CD4-positive, alpha-beta T cell (primary cell): ENCODE measurements at regions not wholly inside any gene's neighbourhood (a gene's known extent, or its start where the extent isn't known, plus 50 kb on each side); places are given as distances from the start of the nearest gene placed in this dataset.

Experiments
- ATAC-seq: fragments of 200-7000 bp; cut with Tn5 transposase; one replicate; pipeline ENCODE4 v1.10.0; 2022; ENCODE audit warnings: mild to moderate bottlenecking; ENCODE audit not compliant: poor library complexity
- CTCF ChIA-PET: fragments of 350-600 bp; sonication (Branson Sonifier 250); formaldehyde crosslinking; loops from one replicate; lab custom pipeline; 2021; ENCODE audit warnings: antibody characterized with exemption, inconsistent platforms; lab: Charles Lee
- POLR2A ChIA-PET: fragments of 350-600 bp; sonication (Branson Sonifier 250); formaldehyde crosslinking; loops from one replicate; lab custom pipeline; 2021; ENCODE audit warnings: antibody characterized with exemption, inconsistent platforms; lab: Charles Lee
- DNase-seq, 14 experiments: peaks; one replicate each; pipeline ENCODE4 v3.0.0-alpha.2; 2013 to 2020; ENCODE audit warnings: mixed read lengths in 2 of 14
- H3K27ac ChIP-seq, 2 donors: one replicate each; pipeline versions ENCODE4 v1.5.1 to v1.7.0; 2013; ENCODE audit warnings: low read length in 2 of 2, low read depth in 1 of 2, mild to moderate bottlenecking in 1 of 2
- H3K27me3 ChIP-seq, 2 experiments: 1 replicate in 1 of 2; 2 replicates in 1 of 2; pipeline versions ENCODE4 v1.6.1 to v1.7.0; 2013; ENCODE audit warnings: low read length in 2 of 2, control low read depth in 1 of 2, mild to moderate bottlenecking in 1 of 2, moderate library complexity in 1 of 2; ENCODE audit not compliant: insufficient read depth in 2 of 2, control insufficient read depth in 1 of 2
- H3K36me3 ChIP-seq: one replicate; pipeline ENCODE4 v1.6.1; 2013; ENCODE audit warnings: low read length, control low read depth; ENCODE audit not compliant: insufficient read depth
- H3K4me1 ChIP-seq: one replicate; pipeline ENCODE4 v1.6.1; 2013; ENCODE audit warnings: low read length, control low read depth; ENCODE audit not compliant: insufficient read depth
- H3K4me3 ChIP-seq: one replicate; pipeline ENCODE4 v1.5.1; 2013; ENCODE audit warnings: mild to moderate bottlenecking, low read length, moderate library complexity
- H3K9me3 ChIP-seq, 2 experiments: 1 replicate in 1 of 2; 2 replicates in 1 of 2; pipeline versions ENCODE4 v1.6.1 to v1.7.0; 2013; ENCODE audit warnings: low read length in 2 of 2, mild to moderate bottlenecking in 2 of 2, control low read depth in 1 of 2, moderate library complexity in 1 of 2; ENCODE audit not compliant: control insufficient read depth in 1 of 2, insufficient read depth in 1 of 2
- H3K27ac Mint-ChIP-seq: one replicate; pipeline ENCODE4 v1.8.0; 2020; ENCODE audit warnings: mixed read lengths
- H3K27me3 Mint-ChIP-seq: one replicate; pipeline ENCODE4 v1.8.0; 2021; ENCODE audit warnings: mixed read lengths
- H3K36me3 Mint-ChIP-seq: one replicate; pipeline ENCODE4 v1.8.0; 2021; ENCODE audit warnings: low read depth, mixed read lengths
- H3K4me1 Mint-ChIP-seq: one replicate; pipeline ENCODE4 v1.8.0; 2021; ENCODE audit warnings: low read depth, mixed read lengths
- H3K4me3 Mint-ChIP-seq: one replicate; pipeline ENCODE4 v1.8.0; 2020; ENCODE audit warnings: mild to moderate bottlenecking, mixed read lengths
- H3K9me3 Mint-ChIP-seq: one replicate; pipeline ENCODE4 v1.8.0; 2020; ENCODE audit warnings: mixed read lengths
- CTCF ChIP-seq: fragments of 200-600 bp; IDR thresholded peaks from one replicate; pipeline ENCODE4 v1.8.0; 2022; ENCODE audit warnings: antibody characterized with exemption, mild to moderate bottlenecking
- intact Hi-C, 2 experiments: fragments of 100-400 bp; cut with DNase I in 1 of 2; cut with micrococcal nuclease in 1 of 2; formaldehyde crosslinking; loops; one replicate each; pipeline versions ENCODE4 v1.15.1 to v1.9.0; 2023 to 2025; cut with DNase I, micrococcal nuclease

- no peak overlapping the region for H3K27ac ChIP-seq
- peaks cover 0 to 15% of the 10 kb centered on the region in 2 experiments for H3K9me3 ChIP-seq
- Mint-ChIP-seq H3K27me3 (no peaks in the 10 kb centered on the region), H3K36me3 (no peaks in the 10 kb centered on the region), H3K27ac (no peak overlapping the region), H3K9me3 (peaks cover 6% of the 10 kb centered on the region), H3K4me1 (no peaks in the 10 kb centered on the region), H3K4me3 (no peak overlapping the region)
- H3K36me3 ChIP-seq, result no peaks in the 10 kb centered on the region
- H3K4me1 ChIP-seq, result no peaks in the 10 kb centered on the region
- no peak for TF ChIP-seq CTCF
- CTCF ChIA-PET, result no interaction called here
- no peak for DNase-seq
- no peaks in the 10 kb centered on the region for H3K27me3 ChIP-seq
- intact Hi-C loops, result no loop called here
- no peak for ATAC-seq
- POLR2A ChIA-PET, result no interaction called here
- H3K4me3 ChIP-seq, result no peak overlapping the region
Observed at GRCh38 chr10:128776673-128777252, 650.5 kb upstream of the MKI67 start.

- no peak for ATAC-seq
- no peaks in the 10 kb centered on the region for H3K4me1 ChIP-seq
- Mint-ChIP-seq H3K36me3 (no peaks in the 10 kb centered on the region), H3K4me1 (no peaks in the 10 kb centered on the region), H3K9me3 (peaks cover 6% of the 10 kb centered on the region), H3K27me3 (no peaks in the 10 kb centered on the region), H3K4me3 (no peak overlapping the region), H3K27ac (no peak overlapping the region)
- H3K9me3 ChIP-seq, result peaks cover 0 to 21% of the 10 kb centered on the region in 2 experiments
- no peak overlapping the region for H3K27ac ChIP-seq
- ChIA-PET POLR2A (no interaction called here), CTCF (no interaction called here)
- intact Hi-C loops, result no loop called here
- DNase-seq, result no peak
- H3K27me3 ChIP-seq, result no peaks in the 10 kb centered on the region
- H3K4me3 ChIP-seq, result no peak overlapping the region
- H3K36me3 ChIP-seq, result no peaks in the 10 kb centered on the region
- TF ChIP-seq CTCF, result no peak
Observed at GRCh38 chr10:128777342-128777741, 651.1 kb upstream of the MKI67 start.

GRCh38 chr10:128779416-128779815, 653.2 kb upstream of the MKI67 start:
- POLR2A ChIA-PET, result no interaction called here
- H3K4me1 Mint-ChIP-seq, result no peaks in the 10 kb centered on the region
- no peaks in the 10 kb centered on the region for H3K36me3 Mint-ChIP-seq
- no peak overlapping the region for H3K27ac ChIP-seq
- H3K36me3 ChIP-seq, result no peaks in the 10 kb centered on the region
- H3K4me3 Mint-ChIP-seq, result no peak overlapping the region
- CTCF ChIA-PET, result no interaction called here
- H3K27ac Mint-ChIP-seq, result no peak overlapping the region
- H3K4me1 ChIP-seq, result no peaks in the 10 kb centered on the region
- ATAC-seq (no peak), DNase-seq (no peak)
- intact Hi-C loops, result no loop called here
- no peak for TF ChIP-seq CTCF
- peaks cover 0 to 16% of the 10 kb centered on the region in 2 experiments for H3K9me3 ChIP-seq
- H3K27me3 Mint-ChIP-seq, result no peaks in the 10 kb centered on the region
- no peak overlapping the region for H3K4me3 ChIP-seq
- peaks cover 2% of the 10 kb centered on the region for H3K9me3 Mint-ChIP-seq
- H3K27me3 ChIP-seq, result no peaks in the 10 kb centered on the region
